DMS53 (cell line): ENCODE measurements at regions not wholly inside any gene's neighbourhood (a gene's known extent, or its start where the extent isn't known, plus 50 kb on each side); places are given as distances from the start of the nearest gene placed in this dataset.
A peak's percentile ranks its signal among the peaks of the same experiment; 100 is the strongest.

Source experiments
- DNase-seq: peaks from one replicate; lab custom pipeline; 2025; lab: John Stamatoyannopoulos, UW

DNA sequence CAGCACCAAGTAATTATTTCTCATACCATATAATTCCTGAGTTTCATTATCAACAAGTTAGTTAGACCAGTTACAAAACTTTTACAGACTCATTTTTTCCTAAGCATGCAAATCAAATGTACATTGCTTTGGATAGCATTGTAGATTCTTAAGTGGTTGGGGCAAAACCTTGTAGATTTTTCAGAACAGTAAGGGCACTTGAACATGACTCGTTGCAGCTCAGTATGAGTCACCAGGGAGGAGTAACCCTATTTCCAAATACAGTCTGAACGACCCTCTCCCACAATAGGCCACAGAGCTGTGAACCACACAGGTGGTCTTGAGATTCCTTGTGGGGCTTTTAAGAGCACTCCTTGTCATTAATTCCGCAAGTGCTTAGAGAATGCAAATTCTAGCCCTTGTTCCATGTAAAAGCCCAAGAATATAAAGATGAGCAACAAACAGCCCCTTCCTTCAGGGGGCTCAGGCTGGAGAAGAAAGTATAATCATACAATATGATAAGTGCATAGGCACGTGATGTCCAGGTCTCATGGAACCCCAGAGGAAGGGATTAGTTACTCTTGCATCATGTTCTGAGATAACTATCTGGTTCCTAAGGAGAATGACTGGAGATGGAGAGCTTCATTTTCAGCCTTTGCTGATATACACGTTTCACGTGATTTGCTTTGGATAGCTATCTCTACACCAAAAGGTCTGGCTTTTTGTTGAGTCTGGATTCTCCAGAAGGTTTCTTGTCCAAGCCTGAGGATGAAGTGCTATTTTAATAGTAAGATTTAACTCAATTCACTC is 295.7 kb downstream of the KCNN2 start:
- peak; percentile 19 for DNase-seq

DNA sequence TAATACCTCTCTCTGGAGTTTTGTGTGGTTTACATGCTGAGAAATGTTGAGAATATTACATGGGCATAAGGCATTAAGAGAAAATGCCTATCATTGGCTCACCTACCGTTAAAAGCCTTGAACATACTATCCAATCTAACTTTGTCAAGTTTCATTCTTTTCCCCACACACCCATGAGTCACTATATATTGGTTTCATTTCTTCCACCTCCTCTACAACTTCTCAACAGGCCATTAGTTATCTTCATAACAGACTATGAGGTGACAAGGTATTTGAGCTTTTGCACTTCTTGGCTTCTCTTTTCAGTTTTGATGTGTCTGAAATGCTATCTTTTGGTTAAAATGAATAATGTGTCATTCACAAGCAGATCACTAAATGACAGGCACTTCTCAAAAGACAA is 288.0 kb downstream of the KCNN2 start:
- DNase-seq = no peak

DNA sequence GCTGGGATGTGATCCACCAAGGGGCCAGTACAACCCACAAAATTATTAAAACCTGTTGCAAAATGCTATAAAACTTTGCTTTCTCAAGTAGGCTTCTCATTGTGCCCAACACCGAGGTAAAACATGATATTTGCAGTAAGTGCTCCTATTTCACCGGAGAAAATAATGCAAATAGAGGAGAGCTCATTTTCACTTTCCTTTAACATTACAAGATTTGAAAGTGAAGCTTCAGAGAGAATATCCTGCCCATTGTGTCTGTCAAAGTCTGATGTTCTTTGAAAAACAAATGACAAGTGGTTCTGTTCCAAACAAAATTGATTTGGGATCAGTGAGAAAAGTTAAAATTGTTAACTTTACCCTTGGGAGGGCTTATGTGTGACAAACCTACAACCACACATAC is 287.1 kb downstream of the KCNN2 start:
- DNase-seq = no peak

GRCh38 chr5:114644576-114644975 is 282.7 kb downstream of the KCNN2 start:
- no peak for DNase-seq

DNA sequence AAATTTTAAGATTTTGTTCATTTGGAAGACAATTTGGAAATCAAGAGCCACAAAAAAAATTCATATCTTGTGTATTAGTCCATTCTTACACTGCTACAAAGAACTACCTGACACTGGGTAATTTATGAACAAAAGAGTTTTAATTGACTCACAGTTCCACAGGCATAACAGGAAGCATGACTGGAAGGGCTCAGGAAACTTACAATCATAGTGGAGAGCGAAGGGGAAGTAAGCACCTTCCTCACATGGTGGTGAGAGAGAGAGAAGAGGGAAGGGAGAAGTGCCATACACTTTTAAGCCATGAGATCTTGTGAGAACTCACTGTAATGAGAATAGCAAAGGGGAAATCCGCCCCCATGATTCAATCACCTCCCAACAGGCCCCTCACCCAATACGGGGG is 274.4 kb downstream of the KCNN2 start:
- DNase-seq = no peak

DNA sequence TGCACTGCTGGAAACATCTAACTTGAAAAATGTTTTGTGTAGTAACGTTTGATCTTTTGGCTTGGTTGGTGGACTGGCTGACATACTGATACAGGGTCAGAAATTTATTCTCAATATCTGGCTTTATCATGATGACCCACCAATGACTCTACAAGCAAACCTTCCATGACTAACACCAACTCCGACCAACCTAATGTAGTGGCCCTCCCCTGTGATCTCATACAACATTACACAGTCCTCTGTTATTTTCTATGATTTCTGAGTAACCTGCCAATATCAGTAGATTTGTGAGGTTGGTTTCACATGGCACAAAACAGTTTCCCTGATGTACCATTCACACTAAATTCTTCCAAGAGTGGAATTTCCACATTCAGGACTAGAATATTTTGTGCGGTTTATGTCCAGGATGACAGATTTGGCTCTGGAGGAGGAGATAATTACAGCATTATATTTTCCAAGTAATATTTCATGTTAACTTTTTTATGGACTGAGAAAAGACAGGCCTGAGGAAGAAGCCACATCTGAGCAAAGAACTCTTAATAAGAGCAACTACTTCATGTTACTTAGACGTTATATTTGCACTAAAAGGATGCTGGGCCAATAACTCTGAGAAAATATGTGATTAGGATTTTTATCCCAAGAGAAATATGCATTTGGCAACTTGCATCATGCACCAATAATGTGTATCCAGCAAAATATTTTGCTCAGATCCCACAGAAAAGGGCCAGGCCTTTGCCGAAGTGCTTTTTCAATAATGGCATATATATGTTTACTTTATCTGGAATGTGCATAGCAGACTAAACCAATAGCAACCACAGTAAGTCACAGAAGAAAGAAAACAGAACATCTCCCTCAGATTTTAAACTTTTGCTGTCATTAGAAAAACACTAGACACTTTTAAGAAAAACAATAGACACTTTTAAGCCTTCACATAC is 273.4 kb downstream of the KCNN2 start:
- no peak for DNase-seq

DNA sequence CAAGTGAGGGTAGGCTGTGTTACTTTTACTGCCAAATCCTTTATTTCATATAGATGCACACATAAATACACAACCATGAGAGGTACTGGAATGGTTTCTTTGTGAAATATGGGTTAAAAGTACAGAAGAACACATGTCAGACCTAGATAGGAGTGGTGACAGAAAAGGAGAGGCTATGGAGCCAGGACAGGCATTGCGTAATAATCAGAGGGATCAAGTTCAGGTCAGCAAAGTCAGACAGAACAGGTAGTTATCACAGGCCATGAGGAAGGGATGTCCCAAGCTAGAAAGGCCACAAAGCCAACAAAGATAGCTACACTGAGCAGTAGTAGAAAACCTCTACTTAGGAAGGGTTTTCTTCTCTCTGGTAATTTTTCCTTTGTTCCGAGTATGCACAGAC is 272.6 kb downstream of the KCNN2 start:
- no peak for DNase-seq

GRCh38 chr5:114612406-114612805 is 250.5 kb downstream of the KCNN2 start:
- no peak for DNase-seq

- DNase-seq = no peak
Observed at GRCh38 chr5:114581136-114581535, 219.3 kb downstream of the KCNN2 start.

DNA sequence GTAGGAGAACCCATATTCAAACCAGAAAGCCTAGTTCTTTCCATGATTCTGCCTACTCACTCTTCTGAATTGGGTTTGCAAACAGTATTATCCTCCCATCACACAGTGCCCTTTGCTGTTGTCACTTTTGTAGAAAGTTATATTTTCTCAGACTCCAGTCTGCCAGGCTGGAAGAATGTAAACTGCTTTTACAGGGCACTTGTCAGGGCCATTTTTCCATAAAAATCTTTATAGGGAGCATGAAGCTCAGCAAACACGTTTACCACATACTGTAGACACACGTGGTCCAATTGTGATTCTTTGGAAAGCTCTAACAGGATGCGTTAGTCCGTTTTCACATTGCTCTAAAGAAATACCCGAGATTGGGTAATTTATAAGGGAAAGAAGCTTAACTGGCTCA is 204.0 kb downstream of the KCNN2 start:
- no peak for DNase-seq

DNA sequence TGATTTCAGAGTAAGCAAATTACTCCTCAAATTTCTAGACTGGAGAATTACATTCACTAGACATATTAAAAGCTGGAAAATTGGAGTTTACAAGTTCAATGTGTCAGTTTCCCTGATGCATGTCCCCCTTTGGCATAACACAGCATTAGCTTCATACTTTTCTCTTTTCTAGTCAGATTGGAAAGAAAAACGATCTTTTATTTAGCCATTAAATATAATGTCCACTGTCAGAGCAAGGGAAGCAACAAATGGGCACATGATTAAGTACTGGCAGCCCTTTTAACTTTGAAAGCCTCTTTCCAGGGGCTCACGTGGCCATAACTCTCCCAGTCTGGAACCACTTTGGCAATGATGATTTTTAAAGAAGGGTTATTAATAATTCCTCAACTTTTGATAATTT is 203.3 kb downstream of the KCNN2 start:
- no peak for DNase-seq

DNA sequence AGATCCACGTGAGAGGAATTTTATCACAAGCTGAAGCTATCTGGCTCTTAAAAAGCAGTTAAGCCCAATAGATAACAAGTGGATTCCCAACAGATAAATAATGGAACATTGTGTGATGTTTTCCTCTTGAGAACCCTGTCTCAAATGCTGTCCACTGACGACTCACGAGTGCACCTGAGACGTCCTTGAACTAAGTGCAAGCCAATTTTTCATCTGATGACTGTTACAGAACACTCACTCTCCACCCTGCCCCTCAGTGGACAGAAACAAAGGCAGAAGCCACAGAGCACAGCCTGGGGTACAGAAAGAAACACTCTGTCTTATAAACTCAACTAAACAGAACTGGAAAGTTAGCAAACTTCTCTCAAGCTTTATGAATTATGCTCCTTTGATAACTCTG is 199.5 kb downstream of the KCNN2 start:
- DNase-seq = no peak
